ENCODE measurements at regions not wholly inside any gene's neighbourhood (a gene's known extent, or its start where the extent isn't known, plus 50 kb on each side); places are given as distances from the start of the nearest gene placed in this dataset.

DNA sequence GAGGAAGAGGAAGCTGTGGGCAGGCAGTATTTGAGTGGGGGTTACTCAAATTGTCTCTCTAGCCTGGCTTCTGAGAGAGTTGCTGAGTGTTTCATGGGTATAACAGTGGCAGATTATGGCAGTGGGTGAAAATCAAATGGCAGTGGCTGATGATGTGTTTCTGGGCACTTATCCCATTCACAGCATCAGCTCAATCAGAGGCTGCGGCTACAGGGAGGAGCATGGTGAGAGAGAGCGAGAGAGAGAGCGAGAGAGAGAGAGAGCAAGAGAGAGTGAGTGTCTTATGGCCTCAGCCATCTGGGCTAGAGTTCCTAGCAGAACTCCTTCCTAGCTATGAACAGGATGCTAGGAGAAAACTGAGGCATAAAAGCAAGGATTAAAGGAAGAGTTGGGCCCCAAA is 178.9 kb downstream of the OLFM4 start:
- Mint-ChIP-seq H3K4me1 (ENCODE audit: insufficient read depth, unreplicated experiment) (peaks cover 6% of the 10 kb centered on the region), H3K36me3 (ENCODE audit: insufficient read depth, unreplicated experiment) (no peaks in the 10 kb centered on the region), H3K9me3 (ENCODE audit: unreplicated experiment) (no peaks in the 10 kb centered on the region), H3K27ac (ENCODE audit: low read depth, unreplicated experiment) (no peak overlapping the region), H3K4me3 (ENCODE audit: unreplicated experiment) (no peak overlapping the region), H3K27me3 (ENCODE audit: insufficient read depth, unreplicated experiment) (peaks cover 12% of the 10 kb centered on the region)
- TF ChIP-seq, protein P1, sequence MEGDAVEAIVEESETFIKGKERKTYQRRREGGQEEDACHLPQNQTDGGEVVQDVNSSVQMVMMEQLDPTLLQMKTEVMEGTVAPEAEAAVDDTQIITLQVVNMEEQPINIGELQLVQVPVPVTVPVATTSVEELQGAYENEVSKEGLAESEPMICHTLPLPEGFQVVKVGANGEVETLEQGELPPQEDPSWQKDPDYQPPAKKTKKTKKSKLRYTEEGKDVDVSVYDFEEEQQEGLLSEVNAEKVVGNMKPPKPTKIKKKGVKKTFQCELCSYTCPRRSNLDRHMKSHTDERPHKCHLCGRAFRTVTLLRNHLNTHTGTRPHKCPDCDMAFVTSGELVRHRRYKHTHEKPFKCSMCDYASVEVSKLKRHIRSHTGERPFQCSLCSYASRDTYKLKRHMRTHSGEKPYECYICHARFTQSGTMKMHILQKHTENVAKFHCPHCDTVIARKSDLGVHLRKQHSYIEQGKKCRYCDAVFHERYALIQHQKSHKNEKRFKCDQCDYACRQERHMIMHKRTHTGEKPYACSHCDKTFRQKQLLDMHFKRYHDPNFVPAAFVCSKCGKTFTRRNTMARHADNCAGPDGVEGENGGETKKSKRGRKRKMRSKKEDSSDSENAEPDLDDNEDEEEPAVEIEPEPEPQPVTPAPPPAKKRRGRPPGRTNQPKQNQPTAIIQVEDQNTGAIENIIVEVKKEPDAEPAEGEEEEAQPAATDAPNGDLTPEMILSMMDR (IDR thresholded peaks at IDR 0.05; ENCODE audit: unreplicated experiment) = no peak
- intact Hi-C loops (cut with micrococcal nuclease) = no loop called here
- no peak for DNase-seq (ENCODE audit: unreplicated experiment)
- ChIA-PET POLR2A (interaction anchor here (1.0 kb wide), 1 partner anchor 19 kb away, joined by 5 read pairs; no protein-coding TSS in a partner anchor), CTCF (interaction anchor here (0.5 to 1.6 kb wide), 4 partner anchors 16 to 1237 kb away, joined by 3 to 5 read pairs (median 3); no protein-coding TSS in a partner anchor)
- no TSS peak for BruUV-seq (replicated peaks)

DNA sequence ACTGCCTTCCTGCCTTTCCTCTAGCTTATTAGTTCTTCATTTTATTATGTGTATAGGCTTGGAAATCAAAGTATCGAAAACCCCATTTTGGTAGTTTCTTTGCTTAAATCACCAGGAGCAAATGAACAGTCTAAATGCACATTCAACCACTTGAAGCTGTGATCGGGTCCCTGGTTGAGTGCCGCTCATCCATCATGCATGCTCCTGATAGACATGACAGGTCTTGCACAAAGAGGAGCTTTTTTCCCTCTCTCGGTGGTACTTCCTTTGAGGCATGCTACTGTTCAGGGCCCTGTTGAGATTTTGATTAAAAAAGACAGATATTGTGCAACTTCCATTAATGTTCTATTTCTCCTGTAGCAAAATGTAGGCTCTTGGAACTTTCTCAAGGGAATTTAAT is 185.8 kb downstream of the OLFM4 start:
- intact Hi-C loops (cut with micrococcal nuclease) = no loop called here
- no peaks in the 10 kb centered on the region for H3K36me3 Mint-ChIP-seq (ENCODE audit: insufficient read depth, unreplicated experiment)
- DNase-seq (ENCODE audit: unreplicated experiment) = no peak
- ChIA-PET CTCF (interaction anchor here (0.6 kb wide), 2 partner anchors 31 to 265 kb away, joined by 3 to 4 read pairs; no protein-coding TSS in a partner anchor), POLR2A (no interaction called here)
- H3K9me3 Mint-ChIP-seq (ENCODE audit: unreplicated experiment) = no peaks in the 10 kb centered on the region
- no peak overlapping the region for H3K27ac Mint-ChIP-seq (ENCODE audit: low read depth, unreplicated experiment)
- H3K27me3 Mint-ChIP-seq (ENCODE audit: insufficient read depth, unreplicated experiment) = no peaks in the 10 kb centered on the region
- TF ChIP-seq, protein P1 (IDR thresholded peaks at IDR 0.05; ENCODE audit: unreplicated experiment) = no peak
- no TSS peak for BruUV-seq (replicated peaks)
- H3K4me1 Mint-ChIP-seq (ENCODE audit: insufficient read depth, unreplicated experiment) = no peaks in the 10 kb centered on the region
- H3K4me3 Mint-ChIP-seq (ENCODE audit: unreplicated experiment) = no peak overlapping the region

DNA sequence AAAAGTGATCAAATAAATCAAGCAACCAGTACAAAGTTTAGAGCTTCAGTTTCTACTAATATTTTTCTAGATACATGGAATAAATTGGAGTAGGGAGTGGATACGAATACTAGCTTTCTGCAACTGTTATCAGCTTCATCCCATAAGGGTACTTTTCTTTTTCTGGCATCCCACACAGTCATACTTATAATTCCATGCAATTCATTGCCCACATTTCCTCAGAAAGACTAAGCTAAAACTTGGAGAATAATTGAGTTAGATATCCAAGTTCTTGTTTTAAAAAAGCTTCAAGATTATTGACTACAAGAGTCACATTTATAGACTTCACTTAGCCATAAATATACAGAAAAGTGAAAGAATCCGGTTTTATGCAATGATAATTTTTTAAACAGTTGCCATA is 186.9 kb downstream of the OLFM4 start:
- Mint-ChIP-seq H3K4me1 (ENCODE audit: insufficient read depth, unreplicated experiment) (no peaks in the 10 kb centered on the region), H3K4me3 (ENCODE audit: unreplicated experiment) (no peak overlapping the region), H3K27ac (ENCODE audit: low read depth, unreplicated experiment) (no peak overlapping the region), H3K27me3 (ENCODE audit: insufficient read depth, unreplicated experiment) (no peaks in the 10 kb centered on the region), H3K36me3 (ENCODE audit: insufficient read depth, unreplicated experiment) (no peaks in the 10 kb centered on the region), H3K9me3 (ENCODE audit: unreplicated experiment) (no peaks in the 10 kb centered on the region)
- ChIA-PET POLR2A (no interaction called here), CTCF (interaction anchor here (0.6 kb wide), 1 partner anchor 408 kb away, joined by 3 read pairs; no protein-coding TSS in a partner anchor)
- DNase-seq (ENCODE audit: unreplicated experiment) = no peak
- TF ChIP-seq, protein P1 (IDR thresholded peaks at IDR 0.05; ENCODE audit: unreplicated experiment) = no peak
- BruUV-seq (replicated peaks) = no TSS peak
- intact Hi-C loops (cut with micrococcal nuclease) = no loop called here

DNA sequence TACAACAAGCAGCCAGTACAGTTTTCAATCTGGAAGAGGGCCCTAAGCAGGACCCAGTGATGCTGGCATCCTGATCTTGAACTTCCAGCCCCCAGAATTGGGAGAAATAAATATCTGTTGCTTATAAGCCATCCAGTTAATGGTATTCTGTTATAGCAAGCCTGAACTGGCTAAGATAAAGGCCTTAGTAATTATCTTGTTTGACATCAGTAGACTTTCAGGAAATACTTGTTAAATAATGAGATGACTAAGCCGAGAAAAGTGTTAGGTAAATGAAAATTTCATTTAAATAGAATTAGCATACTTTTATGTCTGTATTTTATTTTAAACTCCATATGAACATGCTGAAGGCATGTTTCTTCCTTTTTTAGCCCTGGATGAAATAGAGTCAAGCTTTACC is 188.2 kb downstream of the OLFM4 start:
- Mint-ChIP-seq H3K27me3 (ENCODE audit: insufficient read depth, unreplicated experiment) (no peaks in the 10 kb centered on the region), H3K4me3 (ENCODE audit: unreplicated experiment) (no peak overlapping the region), H3K27ac (ENCODE audit: low read depth, unreplicated experiment) (no peak overlapping the region), H3K4me1 (ENCODE audit: insufficient read depth, unreplicated experiment) (no peaks in the 10 kb centered on the region), H3K9me3 (ENCODE audit: unreplicated experiment) (no peaks in the 10 kb centered on the region), H3K36me3 (ENCODE audit: insufficient read depth, unreplicated experiment) (no peaks in the 10 kb centered on the region)
- POLR2A ChIA-PET = no interaction called here
- no peak for DNase-seq (ENCODE audit: unreplicated experiment)
- TF ChIP-seq, protein P1 (IDR thresholded peaks at IDR 0.05; ENCODE audit: unreplicated experiment) = no peak
- CTCF ChIA-PET = no interaction called here
- BruUV-seq (replicated peaks) = no TSS peak
- intact Hi-C loops (cut with micrococcal nuclease) = no loop called here

Measured in MCF 10A (cell line).